ENCODE measurements at regions not wholly inside any gene's neighbourhood (a gene's known extent, or its start where the extent isn't known, plus 50 kb on each side); places are given as distances from the start of the nearest gene placed in this dataset.
"Not testable (repeated sequence)": the region's sequence is repeated elsewhere in the genome, so short reads cannot be mapped to it uniquely, and the experiment has no call there.

- DNase-seq (ENCODE audit: low read depth in 2 of 2) = no peak
Observed at GRCh38 chr3:109803274-109803673, 465.9 kb upstream of the DPPA4 start.

DNA sequence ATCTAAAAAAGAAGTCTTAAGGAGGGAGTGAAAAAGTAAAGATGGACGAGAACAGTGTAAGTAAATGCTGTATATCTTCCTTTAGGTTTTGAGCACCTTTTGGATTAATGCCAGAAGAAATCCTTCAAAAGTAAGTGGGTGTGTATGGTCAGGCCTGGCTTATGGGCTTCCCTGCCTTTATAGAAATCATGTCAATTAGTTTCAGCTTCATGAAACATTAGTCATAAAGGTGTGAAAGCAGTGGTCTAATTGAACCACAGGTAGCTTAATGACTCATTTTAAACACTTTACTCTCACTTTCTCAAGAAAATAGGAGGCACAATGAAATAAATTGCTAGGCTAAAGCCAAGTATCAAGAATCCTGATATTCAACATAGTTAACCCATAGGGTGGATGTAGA, 467.4 kb upstream of the DPPA4 start:
- no peak for DNase-seq (ENCODE audit: low read depth in 2 of 2)

DNA sequence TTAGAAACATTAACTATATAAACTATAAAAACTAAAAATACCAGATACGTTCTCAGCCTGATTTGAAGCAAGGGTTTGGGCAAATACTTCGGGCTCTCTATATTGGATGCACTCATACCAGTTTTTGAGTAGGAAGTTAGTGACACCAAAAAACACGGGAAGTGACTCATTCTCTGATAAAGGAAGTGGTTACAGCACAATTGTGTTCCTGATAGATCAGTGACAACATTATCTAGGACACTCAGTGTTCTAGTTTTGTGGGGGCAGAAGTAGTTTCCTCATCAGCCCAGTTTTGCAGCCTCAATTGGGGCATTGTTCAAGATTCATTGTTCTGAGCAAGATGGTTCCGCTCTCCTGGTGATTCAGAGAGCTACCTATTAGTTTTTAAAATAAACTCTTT, 469.6 kb upstream of the DPPA4 start:
- DNase-seq (ENCODE audit: low read depth in 2 of 2) = no peak

DNA sequence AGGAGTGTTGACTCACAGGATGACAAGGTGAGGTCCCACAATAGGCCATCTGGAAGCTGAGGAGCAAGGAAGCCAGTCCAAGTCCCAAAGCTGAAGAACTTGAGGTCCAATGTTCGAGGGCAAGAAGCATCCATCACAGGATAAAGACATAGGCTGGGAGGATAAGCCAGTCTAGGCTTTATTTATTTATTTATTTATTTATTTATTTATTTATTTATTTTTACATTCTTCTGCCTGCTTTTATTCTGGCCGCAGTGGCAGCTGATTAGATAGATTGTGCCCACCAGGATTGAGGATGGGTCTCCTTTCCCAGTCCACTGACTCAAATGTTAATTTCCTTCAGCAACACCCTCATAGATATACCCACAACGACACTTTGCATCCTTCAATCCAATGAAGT, 472.2 kb upstream of the DPPA4 start:
- DNase-seq (ENCODE audit: low read depth in 2 of 2) = no peak

DNA sequence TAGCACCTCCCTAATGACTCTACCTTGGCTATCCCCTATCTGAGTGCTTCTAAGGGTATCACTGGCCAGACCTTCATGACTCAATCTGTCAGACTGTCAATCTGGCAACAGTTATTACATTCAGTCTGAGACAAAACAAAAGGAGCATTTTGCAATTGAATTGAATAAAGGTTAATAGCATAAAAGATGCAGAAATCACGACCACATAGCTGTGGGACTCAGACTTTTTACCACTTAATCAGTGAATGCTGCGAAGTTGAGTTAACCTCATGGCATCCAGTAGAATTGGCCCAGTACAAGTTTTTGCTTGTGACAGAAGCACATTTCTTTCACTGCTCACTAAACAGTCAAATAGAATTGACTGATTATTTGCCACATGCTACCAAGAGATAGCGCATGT, 480.7 kb upstream of the DPPA4 start:
- DNase-seq (ENCODE audit: low read depth in 2 of 2) = no peak

DNA sequence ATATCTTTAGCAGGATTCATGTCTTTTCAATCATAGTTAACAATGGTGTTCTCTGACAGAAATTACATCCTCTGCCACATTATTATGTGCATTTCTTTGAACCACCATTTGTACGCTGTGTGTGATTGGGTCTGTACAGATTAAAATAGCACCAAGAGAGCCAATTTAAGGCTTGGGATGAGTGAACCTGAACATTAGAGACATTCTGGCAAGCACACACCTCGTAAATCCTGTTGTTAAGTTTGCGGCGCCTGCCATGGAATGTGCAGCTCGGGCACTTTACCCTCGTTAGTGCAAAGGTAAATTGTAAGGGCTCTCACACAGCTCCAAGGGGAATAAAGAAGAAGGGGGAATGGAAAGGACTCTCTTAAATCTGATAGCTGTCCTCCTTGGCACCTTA, 482.4 kb upstream of the DPPA4 start:
- DNase-seq (ENCODE audit: low read depth in 2 of 2) = no peak

GRCh38 chr3:109825971-109826810, 488.8 kb upstream of the DPPA4 start:
- no peak for DNase-seq (ENCODE audit: low read depth in 2 of 2)

GRCh38 chr3:109831403-109831802, 494.1 kb upstream of the DPPA4 start:
- no peak for DNase-seq (ENCODE audit: low read depth in 2 of 2)

- DNase-seq (ENCODE audit: low read depth in 2 of 2) = no peak
Observed at GRCh38 chr3:109835958-109836357, 498.6 kb upstream of the DPPA4 start.

GRCh38 chr3:109851854-109852253, 514.5 kb upstream of the DPPA4 start:
- no peak for DNase-seq (ENCODE audit: low read depth in 2 of 2)

GRCh38 chr3:109852283-109852682, 514.9 kb upstream of the DPPA4 start:
- no peak for DNase-seq (ENCODE audit: low read depth in 2 of 2)

- no peak for DNase-seq (ENCODE audit: low read depth in 2 of 2)
Observed at GRCh38 chr3:109853077-109853731, 515.9 kb upstream of the DPPA4 start.

- no peak for DNase-seq (ENCODE audit: low read depth in 2 of 2)
Observed at GRCh38 chr3:109863701-109864100, 526.4 kb upstream of the DPPA4 start.

DNA sequence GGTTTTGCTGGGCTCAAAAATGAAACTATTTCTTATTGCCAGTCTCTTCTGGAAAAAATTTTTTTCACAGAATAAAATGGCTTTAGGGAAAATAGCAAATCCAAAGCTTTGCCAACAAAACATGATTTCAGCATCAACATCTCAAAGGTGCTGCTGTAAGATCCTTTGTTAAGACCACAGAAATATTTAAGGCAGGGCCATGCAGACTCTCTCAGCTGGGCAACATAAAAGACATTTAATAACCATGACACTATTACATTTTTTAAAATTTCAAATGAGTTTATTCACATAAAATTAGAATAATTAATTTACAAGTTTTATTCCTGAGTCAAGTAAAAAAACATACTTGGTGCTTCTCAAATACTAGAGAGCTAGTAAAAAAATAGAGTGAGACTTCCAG, 527.1 kb upstream of the DPPA4 start:
- DNase-seq (ENCODE audit: low read depth in 2 of 2) = no peak

DNA sequence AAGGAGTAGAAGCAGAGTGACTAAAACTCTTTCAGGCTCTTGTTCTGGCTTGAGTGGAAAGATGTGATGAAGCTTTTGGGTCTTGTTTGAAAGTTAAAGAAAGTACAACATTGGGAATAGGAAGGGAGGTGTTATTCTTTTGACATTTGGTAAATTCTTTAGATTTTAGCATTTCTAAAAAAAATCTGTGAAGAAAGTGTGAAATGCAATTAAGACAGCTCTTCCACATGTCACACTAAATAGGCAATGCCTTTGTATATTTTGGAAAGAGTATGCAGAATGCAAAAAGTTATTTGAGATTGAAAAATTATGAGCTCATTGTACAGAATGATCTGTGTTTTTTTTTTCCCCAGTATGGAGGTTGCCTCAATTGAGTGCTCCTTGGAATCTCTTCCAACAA, 532.2 kb upstream of the DPPA4 start:
- no peak for DNase-seq (ENCODE audit: low read depth in 2 of 2)

DNA sequence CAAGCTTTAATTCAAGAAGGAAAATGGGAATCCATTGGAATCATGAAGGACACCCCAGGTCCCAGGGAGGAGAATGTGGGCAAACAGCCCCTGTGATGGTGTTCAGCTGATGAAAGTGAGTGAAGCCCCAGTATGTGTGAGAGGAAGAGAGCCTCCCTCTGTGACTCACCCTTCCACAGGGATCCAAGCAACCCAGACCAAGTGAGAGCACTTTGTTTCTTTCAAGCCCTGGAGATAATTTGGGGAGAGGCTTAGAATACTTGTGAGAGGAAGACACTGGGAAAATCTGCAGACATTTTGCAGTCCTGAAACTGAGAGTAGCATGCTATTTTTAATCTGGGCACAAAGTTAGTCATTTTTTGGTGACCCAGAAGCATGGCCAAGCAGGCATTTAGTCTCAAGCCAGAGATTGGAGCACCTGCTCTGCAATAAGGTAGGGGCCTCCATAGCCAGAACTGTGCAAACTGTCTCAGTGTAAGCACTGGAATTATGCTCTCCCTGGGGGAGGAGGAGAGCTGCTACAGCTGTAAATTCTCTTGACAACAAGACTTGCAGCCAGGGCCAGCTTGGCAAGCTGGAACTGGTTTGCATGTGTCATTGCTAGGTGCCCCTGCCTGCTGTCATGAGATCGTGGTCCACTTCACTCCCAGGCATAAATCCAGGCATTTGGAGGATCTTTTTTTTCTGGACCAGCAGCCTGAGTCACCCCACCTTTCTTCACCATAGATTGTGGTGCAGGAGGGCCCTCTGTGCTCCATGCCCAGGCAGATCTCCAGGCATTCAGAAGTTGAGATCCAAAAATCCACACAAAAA, 537.8 kb upstream of the DPPA4 start:
- DNase-seq (ENCODE audit: low read depth in 2 of 2) = no peak

DNA sequence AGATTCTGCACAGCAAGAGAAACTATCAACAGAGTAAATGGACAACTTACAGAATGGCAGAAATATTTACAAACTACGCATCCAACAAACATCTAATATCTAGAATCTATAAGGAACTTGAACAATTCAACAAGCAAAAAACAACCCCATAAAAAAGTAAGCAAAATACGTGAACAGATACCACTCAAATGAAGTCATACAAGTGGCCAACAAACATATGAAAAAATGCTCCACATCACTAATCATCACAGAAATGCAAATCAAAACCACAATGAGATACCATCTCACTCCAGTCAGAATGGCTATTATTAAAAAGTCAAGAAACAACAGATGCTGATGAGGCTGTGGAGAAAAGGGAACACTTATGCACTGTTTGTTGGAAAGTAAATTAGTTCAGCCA, 540.3 kb upstream of the DPPA4 start:
- DNase-seq (ENCODE audit: low read depth in 2 of 2) = not testable (repeated sequence)

GRCh38 chr3:109882144-109882543, 544.8 kb upstream of the DPPA4 start:
- no peak for DNase-seq (ENCODE audit: low read depth in 2 of 2)

DNA sequence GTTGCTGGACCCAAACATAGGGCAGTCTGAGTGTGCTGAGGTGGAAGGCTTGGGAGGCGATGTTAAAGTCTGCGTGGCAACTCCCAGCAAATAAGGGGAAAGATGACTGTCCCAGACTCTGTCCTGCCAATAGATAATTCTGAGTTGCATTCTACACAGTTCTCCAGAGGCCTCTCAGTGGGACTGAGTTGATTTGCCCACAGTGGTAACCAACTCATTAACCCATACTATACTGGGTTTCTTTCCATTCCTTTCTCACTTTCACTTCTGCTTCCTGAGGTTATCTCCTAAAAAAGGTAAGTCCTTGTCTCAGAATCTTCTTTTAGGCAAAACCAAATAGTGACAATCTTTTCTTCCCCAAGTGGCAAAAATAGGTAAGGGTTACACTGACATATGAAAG, 549.9 kb upstream of the DPPA4 start:
- no peak for DNase-seq (ENCODE audit: low read depth in 2 of 2)

- no peak for DNase-seq (ENCODE audit: low read depth in 2 of 2)
Observed at GRCh38 chr3:109888026-109888425, 550.7 kb upstream of the DPPA4 start.

GRCh38 chr3:109897734-109898133, 560.4 kb upstream of the DPPA4 start:
- DNase-seq (ENCODE audit: low read depth in 2 of 2) = no peak

DNA sequence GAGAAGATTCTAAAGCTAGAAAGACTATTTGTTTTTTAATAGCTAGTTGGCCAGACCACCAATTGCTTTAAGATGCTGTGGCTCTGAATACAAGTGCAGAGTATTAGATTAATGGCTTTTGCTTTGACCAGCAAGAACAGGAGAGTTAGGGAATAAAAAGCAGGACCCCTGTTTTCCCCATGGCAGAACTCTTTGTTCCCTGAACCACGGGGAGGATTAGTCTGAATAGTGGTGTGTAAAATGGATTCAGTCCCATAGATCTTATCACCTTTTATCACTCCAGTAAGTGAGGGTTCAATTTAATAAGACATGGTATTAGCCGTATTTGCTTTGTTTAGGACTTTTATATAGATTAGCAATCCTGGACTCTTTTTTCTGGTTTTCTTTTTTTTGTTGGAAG, 562.6 kb upstream of the DPPA4 start:
- DNase-seq (ENCODE audit: low read depth in 2 of 2) = no peak

GRCh38 chr3:109900783-109901182, 563.4 kb upstream of the DPPA4 start:
- no peak for DNase-seq (ENCODE audit: low read depth in 2 of 2)
